Suprapubic skin (tissue), 4 donors: ENCODE measurements at regions not wholly inside any gene's neighbourhood (a gene's known extent, or its start where the extent isn't known, plus 50 kb on each side); places are given as distances from the start of the nearest gene placed in this dataset.

Source experiments
- EP300 ChIP-seq: sonication (generic); formaldehyde crosslinking; IDR thresholded peaks from one replicate; pipeline ENCODE4 v1.6.1; 2017; ENCODE audit warnings: antibody characterized with exemption
- POLR2A ChIP-seq, 2 donors: fragments of 450-650 bp; IDR thresholded peaks; one replicate each; pipeline ENCODE4 v1.6.1; 2017; ENCODE audit warnings: antibody characterized with exemption in 2 of 2, mild to moderate bottlenecking in 2 of 2, moderate library complexity in 2 of 2
- POLR2AphosphoS5 ChIP-seq, 3 donors: sonication (generic); formaldehyde crosslinking; IDR thresholded peaks; one replicate each; pipeline ENCODE4 v1.6.1; 2017; ENCODE audit warnings: antibody characterized with exemption in 3 of 3
- TF ChIP-seq, protein P1 (sequence below), 2 donors: fragments of 200-600 bp in 1 of 2; fragments of 450-650 bp in 1 of 2; sonication (generic) in 1 of 2; IDR thresholded peaks; one replicate each; pipeline ENCODE4 v1.5.1; 2016 to 2019; ENCODE audit warnings: antibody characterized with exemption in 2 of 2, mild to moderate bottlenecking in 1 of 2, moderate library complexity in 1 of 2

DNA sequence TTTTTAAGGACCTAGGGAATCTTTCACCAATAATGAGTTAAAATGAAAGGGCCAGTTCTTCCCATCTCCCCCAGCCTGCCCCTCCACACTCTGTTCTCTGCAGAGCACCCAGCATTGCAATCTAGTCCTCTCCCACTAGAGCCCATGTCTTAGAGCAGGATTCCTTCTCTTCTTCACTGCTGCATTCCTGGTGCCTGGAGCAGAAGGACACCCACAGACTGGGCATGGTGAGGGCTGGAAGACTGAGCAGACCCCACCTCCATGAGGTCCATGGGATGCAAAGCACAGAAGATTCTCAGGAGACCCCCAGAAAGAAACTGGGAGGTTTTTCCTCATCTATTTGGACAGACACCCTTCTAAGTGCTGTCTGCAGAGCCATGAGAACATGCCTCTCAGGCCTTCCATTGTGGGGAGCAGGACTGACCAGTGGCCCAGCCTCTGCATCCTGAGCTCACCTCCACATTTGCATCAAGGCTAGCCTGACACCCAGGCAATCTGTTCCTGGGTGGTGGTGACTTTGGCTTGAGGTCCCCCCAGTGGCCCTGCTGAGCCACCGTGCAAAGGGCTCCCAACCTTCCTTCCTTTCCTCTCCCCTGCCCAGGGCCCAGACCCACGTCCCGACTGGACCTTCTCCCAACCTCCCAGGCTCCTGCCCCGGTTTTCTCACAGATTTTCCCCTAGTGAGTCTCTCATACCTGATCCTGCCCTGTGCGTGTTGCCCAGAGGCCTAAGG lies 74.2 kb upstream of the ZNF469 start:
- TF ChIP-seq, protein P1, sequence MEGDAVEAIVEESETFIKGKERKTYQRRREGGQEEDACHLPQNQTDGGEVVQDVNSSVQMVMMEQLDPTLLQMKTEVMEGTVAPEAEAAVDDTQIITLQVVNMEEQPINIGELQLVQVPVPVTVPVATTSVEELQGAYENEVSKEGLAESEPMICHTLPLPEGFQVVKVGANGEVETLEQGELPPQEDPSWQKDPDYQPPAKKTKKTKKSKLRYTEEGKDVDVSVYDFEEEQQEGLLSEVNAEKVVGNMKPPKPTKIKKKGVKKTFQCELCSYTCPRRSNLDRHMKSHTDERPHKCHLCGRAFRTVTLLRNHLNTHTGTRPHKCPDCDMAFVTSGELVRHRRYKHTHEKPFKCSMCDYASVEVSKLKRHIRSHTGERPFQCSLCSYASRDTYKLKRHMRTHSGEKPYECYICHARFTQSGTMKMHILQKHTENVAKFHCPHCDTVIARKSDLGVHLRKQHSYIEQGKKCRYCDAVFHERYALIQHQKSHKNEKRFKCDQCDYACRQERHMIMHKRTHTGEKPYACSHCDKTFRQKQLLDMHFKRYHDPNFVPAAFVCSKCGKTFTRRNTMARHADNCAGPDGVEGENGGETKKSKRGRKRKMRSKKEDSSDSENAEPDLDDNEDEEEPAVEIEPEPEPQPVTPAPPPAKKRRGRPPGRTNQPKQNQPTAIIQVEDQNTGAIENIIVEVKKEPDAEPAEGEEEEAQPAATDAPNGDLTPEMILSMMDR (IDR thresholded peaks at IDR 0.05) = no peak
- no peak for TF ChIP-seq EP300
- no peak for TF ChIP-seq POLR2A (IDR thresholded peaks at IDR 0.05)
- no peak for TF ChIP-seq POLR2AphosphoS5 (IDR thresholded peaks at IDR 0.05)
